GM19324 (cell line): ENCODE measurements at regions not wholly inside any gene's neighbourhood (a gene's known extent, or its start where the extent isn't known, plus 50 kb on each side); places are given as distances from the start of the nearest gene placed in this dataset.

Source experiments
- ATAC-seq: cut with Tn5 transposase; IDR thresholded peaks from one replicate; pipeline ENCODE4 v1.9.1; 2021; ENCODE audit warnings: mild to moderate bottlenecking, moderate library complexity; ENCODE audit not compliant: unreplicated experiment, low FRiP score

- no peak for ATAC-seq
Observed at GRCh38 chr9:26205261-26205660, 527.0 kb upstream of the TUSC1 start.

GRCh38 chr9:26193237-26193636 is 515.0 kb upstream of the TUSC1 start:
- ATAC-seq, result no peak

GRCh38 chr9:26191711-26192110 is 513.5 kb upstream of the TUSC1 start:
- ATAC-seq, result no peak

GRCh38 chr9:26181836-26182235 is 503.6 kb upstream of the TUSC1 start:
- ATAC-seq, result no peak

- no peak for ATAC-seq
Observed at GRCh38 chr9:26176628-26177027, 498.4 kb upstream of the TUSC1 start.

- ATAC-seq, result no peak
Observed at GRCh38 chr9:26175264-26175663, 497.0 kb upstream of the TUSC1 start.

- ATAC-seq, result no peak
Observed at GRCh38 chr9:26172301-26172700, 494.1 kb upstream of the TUSC1 start.

- ATAC-seq, result no peak
Observed at GRCh38 chr9:26171691-26172090, 493.4 kb upstream of the TUSC1 start.

GRCh38 chr9:26170190-26170589 is 491.9 kb upstream of the TUSC1 start:
- ATAC-seq, result no peak

- ATAC-seq, result no peak
Observed at GRCh38 chr9:26169708-26170107, 491.5 kb upstream of the TUSC1 start.

GRCh38 chr9:26166537-26166936 is 488.3 kb upstream of the TUSC1 start:
- ATAC-seq, result no peak

- no peak for ATAC-seq
Observed at GRCh38 chr9:26165426-26165825, 487.2 kb upstream of the TUSC1 start.

GRCh38 chr9:26163931-26164330 is 485.7 kb upstream of the TUSC1 start:
- ATAC-seq, result no peak

- ATAC-seq, result no peak
Observed at GRCh38 chr9:26159575-26160392, 481.5 kb upstream of the TUSC1 start.

- ATAC-seq, result no peak
Observed at GRCh38 chr9:26158631-26159150, 480.4 kb upstream of the TUSC1 start.

- ATAC-seq, result no peak
Observed at GRCh38 chr9:26157411-26157810, 479.2 kb upstream of the TUSC1 start.

- ATAC-seq, result no peak
Observed at GRCh38 chr9:26152350-26152749, 474.1 kb upstream of the TUSC1 start.

GRCh38 chr9:26148128-26148527 is 469.9 kb upstream of the TUSC1 start:
- ATAC-seq, result no peak

- ATAC-seq, result no peak
Observed at GRCh38 chr9:26145938-26146337, 467.7 kb upstream of the TUSC1 start.

- ATAC-seq, result no peak
Observed at GRCh38 chr9:26142631-26143030, 464.4 kb upstream of the TUSC1 start.

GRCh38 chr9:26142201-26142600 is 464.0 kb upstream of the TUSC1 start:
- no peak for ATAC-seq

- no peak for ATAC-seq
Observed at GRCh38 chr9:26133537-26133936, 455.3 kb upstream of the TUSC1 start.
